Activated T-helper 2 cell treated with anti-CD3 and anti-CD28 coated beads, Interferon-gamma antibody, Interleukin-2, Interleukin-4, amounts not matched to agents 10 μg/mL and 5 μg/mL and 100 μg/mL, durations not matched to agents 14 hours and 24 hours and 36 hours (primary cell): ENCODE measurements at regions not wholly inside any gene's neighbourhood (a gene's known extent, or its start where the extent isn't known, plus 50 kb on each side); places are given as distances from the start of the nearest gene placed in this dataset.

ENCODE experiments used
- DNase-seq: peaks from one replicate; pipeline ENCODE4 v3.0.0; 2021; ENCODE audit warnings: low spot score
- H3K27ac Mint-ChIP-seq: one replicate; pipeline ENCODE4 v1.8.0; 2021; ENCODE audit warnings: mixed read lengths
- H3K27me3 Mint-ChIP-seq: one replicate; pipeline ENCODE4 v1.8.0; 2021; ENCODE audit warnings: low read depth, mixed read lengths
- H3K36me3 Mint-ChIP-seq: one replicate; pipeline ENCODE4 v1.8.0; 2021; ENCODE audit warnings: low read depth, mixed read lengths
- H3K4me1 Mint-ChIP-seq: one replicate; pipeline ENCODE4 v1.8.0; 2021; ENCODE audit warnings: low read depth, mixed read lengths
- H3K4me3 Mint-ChIP-seq: one replicate; pipeline ENCODE4 v1.8.0; 2021; ENCODE audit warnings: low read depth, mild to moderate bottlenecking, moderate library complexity, mixed read lengths
- H3K9me3 Mint-ChIP-seq: one replicate; pipeline ENCODE4 v1.8.0; 2021; ENCODE audit warnings: mixed read lengths
- intact Hi-C: fragments of 100-400 bp; cut with micrococcal nuclease; formaldehyde crosslinking; loops from one replicate; pipeline ENCODE4 v1.15.1; 2023

DNA sequence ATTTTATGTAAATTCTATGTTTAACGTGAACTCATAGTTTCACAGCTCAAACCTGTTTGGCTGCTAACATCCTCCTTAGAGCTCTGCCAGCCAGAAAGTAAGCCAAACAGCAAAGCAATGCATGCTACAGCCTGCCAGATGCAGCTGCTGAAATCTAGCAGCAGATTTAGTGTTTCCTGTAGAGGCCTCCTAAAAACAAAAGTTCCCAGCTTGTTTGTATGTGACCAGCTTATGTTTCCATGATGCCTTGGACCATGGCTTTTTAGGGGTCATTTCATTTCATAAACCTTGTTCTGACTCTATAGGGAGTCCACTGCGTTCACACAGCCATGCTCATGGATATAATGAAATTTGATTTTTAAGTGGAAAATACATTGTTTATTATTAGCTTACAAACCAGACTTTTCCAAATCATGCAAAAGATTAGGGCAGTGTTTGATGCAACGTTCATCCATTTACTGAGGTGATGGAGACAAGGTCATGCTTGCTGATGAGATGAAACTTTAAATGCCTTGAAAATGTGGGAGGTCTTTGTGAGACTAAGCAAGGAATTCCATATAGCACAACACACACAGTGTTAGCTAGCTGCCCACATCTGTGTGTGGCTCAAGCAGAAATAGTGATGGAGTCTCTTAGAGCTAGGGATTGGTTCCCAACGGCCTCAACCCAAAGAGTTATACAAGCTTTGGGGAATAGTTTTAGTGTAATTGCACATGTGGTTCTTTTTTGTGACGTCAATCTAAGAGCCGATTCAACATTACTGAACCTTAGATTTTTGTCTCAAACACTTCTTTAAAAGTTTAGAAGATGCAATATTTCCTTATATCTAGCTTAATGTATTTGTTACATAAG is 157.5 kb upstream of the LRIG3 start:
- no peak for DNase-seq
- Mint-ChIP-seq H3K36me3 (no peaks in the 10 kb centered on the region), H3K27me3 (peaks cover 2% of the 10 kb centered on the region), H3K27ac (no peak overlapping the region), H3K9me3 (no peaks in the 10 kb centered on the region), H3K4me1 (no peaks in the 10 kb centered on the region), H3K4me3 (no peak overlapping the region)
- intact Hi-C loops: no loop called here

GRCh38 chr12:59077153-59077552 is 156.8 kb upstream of the LRIG3 start:
- no peak for DNase-seq
- H3K36me3 Mint-ChIP-seq: no peaks in the 10 kb centered on the region
- no peaks in the 10 kb centered on the region for H3K4me1 Mint-ChIP-seq
- no peak overlapping the region for H3K27ac Mint-ChIP-seq
- no peak overlapping the region for H3K4me3 Mint-ChIP-seq
- H3K9me3 Mint-ChIP-seq: no peaks in the 10 kb centered on the region
- peaks cover 2% of the 10 kb centered on the region for H3K27me3 Mint-ChIP-seq
- intact Hi-C loops: no loop called here

DNA sequence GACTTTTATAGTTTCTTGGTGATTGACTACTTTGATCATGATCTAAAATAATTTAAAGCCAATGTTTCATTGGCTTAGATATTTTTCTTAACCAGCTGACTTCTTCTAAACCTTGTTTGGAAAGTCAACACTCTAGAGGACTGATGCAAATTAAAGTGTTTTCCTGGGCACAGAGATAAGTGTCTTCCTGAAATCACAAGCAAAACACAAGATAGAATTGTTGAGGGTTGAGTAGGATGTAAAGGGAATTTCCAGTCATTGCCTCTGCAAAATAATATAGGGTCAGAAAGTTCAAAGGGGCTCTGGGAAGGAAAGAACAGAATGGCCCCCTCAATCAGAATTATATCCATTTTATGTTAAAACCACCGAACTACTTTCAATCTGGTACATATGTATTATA is 156.3 kb upstream of the LRIG3 start:
- DNase-seq: no peak
- peaks cover 2% of the 10 kb centered on the region for H3K27me3 Mint-ChIP-seq
- intact Hi-C loops: no loop called here
- no peak overlapping the region for H3K27ac Mint-ChIP-seq
- no peaks in the 10 kb centered on the region for H3K9me3 Mint-ChIP-seq
- H3K36me3 Mint-ChIP-seq: no peaks in the 10 kb centered on the region
- H3K4me3 Mint-ChIP-seq: no peak overlapping the region
- no peaks in the 10 kb centered on the region for H3K4me1 Mint-ChIP-seq

GRCh38 chr12:59075968-59076490 is 155.7 kb upstream of the LRIG3 start:
- Mint-ChIP-seq H3K27ac (no peak overlapping the region), H3K36me3 (no peaks in the 10 kb centered on the region), H3K9me3 (no peaks in the 10 kb centered on the region), H3K27me3 (peaks cover 2% of the 10 kb centered on the region), H3K4me1 (no peaks in the 10 kb centered on the region), H3K4me3 (no peak overlapping the region)
- DNase-seq: no peak
- intact Hi-C loops: no loop called here

DNA sequence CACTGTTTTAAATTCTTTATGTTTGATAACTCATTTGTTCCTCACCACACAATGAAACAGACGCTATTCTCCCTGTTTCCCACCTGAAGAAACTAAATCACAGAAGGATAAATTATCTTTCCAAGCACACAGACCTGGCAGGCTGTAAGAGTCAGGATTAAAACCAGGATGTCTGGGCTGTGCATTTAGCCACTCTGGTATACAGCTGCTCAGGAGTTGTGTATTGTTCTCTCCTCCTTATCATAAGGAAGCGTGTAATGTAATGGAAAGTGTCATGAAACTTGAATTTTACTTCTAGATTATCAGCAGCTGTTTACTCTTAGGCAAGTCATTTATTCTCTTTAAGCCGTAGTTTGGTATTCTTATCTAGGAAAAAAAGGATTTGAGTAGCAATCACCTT is 154.8 kb upstream of the LRIG3 start:
- Mint-ChIP-seq H3K36me3 (no peaks in the 10 kb centered on the region), H3K27me3 (peaks cover 2% of the 10 kb centered on the region), H3K9me3 (no peaks in the 10 kb centered on the region), H3K4me1 (no peaks in the 10 kb centered on the region), H3K27ac (no peak overlapping the region), H3K4me3 (no peak overlapping the region)
- intact Hi-C loops: no loop called here
- no peak for DNase-seq

DNA sequence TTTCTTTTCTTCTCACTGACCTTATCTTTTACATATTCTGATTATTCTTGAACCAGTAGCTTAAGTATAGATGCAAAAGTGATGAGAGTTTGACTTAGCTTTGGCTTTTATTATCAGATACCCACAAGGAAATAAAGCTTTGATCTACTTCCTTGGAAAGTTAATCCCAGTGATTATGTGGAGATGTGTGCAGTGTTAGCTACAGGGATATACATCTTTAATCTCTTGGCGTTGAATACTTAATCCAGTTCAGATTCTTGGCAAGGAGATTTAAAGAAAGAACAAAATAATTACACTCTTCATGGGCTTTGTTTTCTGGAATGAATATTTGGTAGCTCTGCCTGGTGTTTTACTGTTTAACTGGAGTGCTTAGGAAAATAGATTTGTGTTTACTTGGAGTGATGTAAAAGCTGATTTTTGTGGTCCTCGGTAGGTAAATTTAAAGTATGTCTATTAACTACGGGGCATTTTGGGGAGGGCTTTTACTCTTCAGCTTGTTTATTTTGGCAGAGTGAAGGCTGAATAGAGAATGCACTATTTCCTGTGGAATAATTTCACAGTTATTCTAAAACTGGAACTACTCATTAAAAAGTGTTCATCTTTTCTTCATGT is 150.1 kb upstream of the LRIG3 start:
- DNase-seq: no peak
- Mint-ChIP-seq H3K27ac (no peak overlapping the region), H3K9me3 (no peaks in the 10 kb centered on the region), H3K4me3 (no peak overlapping the region), H3K4me1 (no peaks in the 10 kb centered on the region), H3K36me3 (no peaks in the 10 kb centered on the region), H3K27me3 (no peaks in the 10 kb centered on the region)
- intact Hi-C loops: no loop called here

GRCh38 chr12:59069516-59069915 is 149.2 kb upstream of the LRIG3 start:
- Mint-ChIP-seq H3K9me3 (no peaks in the 10 kb centered on the region), H3K27me3 (no peaks in the 10 kb centered on the region), H3K27ac (no peak overlapping the region), H3K36me3 (no peaks in the 10 kb centered on the region), H3K4me1 (no peaks in the 10 kb centered on the region), H3K4me3 (no peak overlapping the region)
- DNase-seq: no peak
- intact Hi-C loops: no loop called here

DNA sequence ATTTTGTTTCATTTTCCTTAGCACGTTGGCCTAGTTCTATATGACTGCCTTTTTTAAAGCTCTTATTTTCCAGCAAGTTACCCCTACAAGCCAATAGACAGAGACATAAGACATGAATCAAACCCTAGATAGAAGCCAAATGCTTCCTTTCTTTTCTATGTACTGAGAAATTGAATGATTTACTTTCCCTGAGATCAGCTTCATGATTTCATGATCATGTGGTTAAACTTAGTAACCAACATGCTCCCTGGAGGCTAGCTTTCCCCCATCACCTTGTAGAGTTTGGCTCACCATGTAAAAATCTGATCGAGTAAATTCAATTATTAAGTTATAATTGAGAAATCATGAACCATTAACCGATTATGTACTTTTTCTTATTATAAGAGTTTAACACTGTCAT is 148.1 kb upstream of the LRIG3 start:
- H3K9me3 Mint-ChIP-seq: no peaks in the 10 kb centered on the region
- no peaks in the 10 kb centered on the region for H3K27me3 Mint-ChIP-seq
- no peak overlapping the region for H3K27ac Mint-ChIP-seq
- no peak for DNase-seq
- H3K4me1 Mint-ChIP-seq: no peaks in the 10 kb centered on the region
- intact Hi-C loops: no loop called here
- no peaks in the 10 kb centered on the region for H3K36me3 Mint-ChIP-seq
- H3K4me3 Mint-ChIP-seq: no peak overlapping the region

- intact Hi-C loops: no loop called here
- no peak overlapping the region for H3K4me3 Mint-ChIP-seq
- H3K36me3 Mint-ChIP-seq: no peaks in the 10 kb centered on the region
- DNase-seq: no peak
- H3K27me3 Mint-ChIP-seq: no peaks in the 10 kb centered on the region
- no peaks in the 10 kb centered on the region for H3K4me1 Mint-ChIP-seq
- H3K9me3 Mint-ChIP-seq: no peaks in the 10 kb centered on the region
- no peak overlapping the region for H3K27ac Mint-ChIP-seq
These were observed 146.8 kb upstream of the LRIG3 start for GRCh38 chr12:59067083-59067482.

DNA sequence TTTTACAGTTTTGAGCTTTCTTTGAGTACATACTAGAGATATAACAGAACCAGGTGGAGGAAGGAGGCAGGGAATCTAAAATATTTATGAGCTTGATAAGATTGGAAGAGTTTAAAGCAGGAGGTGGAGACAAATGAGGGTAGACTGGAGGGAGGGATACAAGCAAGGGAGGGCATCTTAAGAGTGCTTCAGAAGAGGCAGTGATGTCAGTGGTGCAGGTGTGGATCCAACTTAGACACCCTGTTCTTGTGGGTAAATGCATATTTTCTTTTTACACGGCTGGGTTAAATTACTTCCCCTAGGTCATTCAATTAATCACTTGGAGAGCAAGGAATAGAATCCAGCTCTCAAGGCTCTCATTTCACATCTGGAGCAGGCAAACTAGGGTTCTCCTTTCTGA is 146.1 kb upstream of the LRIG3 start:
- Mint-ChIP-seq H3K27ac (no peak overlapping the region), H3K27me3 (no peaks in the 10 kb centered on the region)
- intact Hi-C loops: no loop called here

DNA sequence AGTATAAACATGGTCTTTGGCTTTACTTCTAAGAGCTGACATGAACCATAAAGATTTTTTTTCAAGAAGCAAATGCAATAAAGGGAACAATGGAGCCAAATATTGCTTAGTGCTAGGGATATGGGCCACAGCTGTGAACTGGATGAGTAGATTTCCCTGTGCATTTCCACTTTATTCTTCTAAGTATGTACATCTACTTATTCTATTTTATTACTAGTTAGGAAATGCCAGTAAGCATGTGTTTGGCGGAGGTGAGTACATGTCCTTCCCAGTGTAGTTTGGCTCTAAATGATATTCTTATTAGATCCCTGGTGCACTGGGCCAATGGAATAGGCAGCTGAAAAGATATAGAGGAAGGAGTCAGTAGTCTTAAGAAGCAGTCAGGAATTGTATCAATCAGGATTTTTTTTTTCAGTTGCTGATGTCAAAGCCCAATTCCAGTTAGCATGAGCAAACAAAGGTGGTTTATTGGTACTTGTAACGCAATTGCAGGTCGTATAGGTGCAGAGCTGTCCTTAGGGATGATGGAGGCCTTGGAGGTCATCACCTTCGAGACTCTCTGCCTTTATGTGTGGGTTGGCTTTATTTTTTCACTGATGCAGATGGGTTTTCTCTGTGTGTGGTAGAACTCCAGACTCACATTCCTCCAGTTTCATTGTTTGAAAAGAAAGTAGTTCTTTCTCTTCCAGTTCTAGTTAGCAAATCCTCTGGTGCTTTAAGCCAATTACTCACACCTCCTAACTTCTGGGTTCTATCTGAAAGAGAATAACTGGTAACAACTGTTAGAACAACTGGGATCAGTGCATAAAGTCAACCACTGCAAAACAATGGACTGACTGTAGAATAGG is 139.0 kb upstream of the LRIG3 start:
- H3K36me3 Mint-ChIP-seq: no peaks in the 10 kb centered on the region
- DNase-seq: no peak
- peaks cover 2% of the 10 kb centered on the region for H3K4me1 Mint-ChIP-seq
- no peaks in the 10 kb centered on the region for H3K27me3 Mint-ChIP-seq
- no peak overlapping the region for H3K4me3 Mint-ChIP-seq
- intact Hi-C loops: no loop called here
- H3K27ac Mint-ChIP-seq: no peak overlapping the region
- H3K9me3 Mint-ChIP-seq: no peaks in the 10 kb centered on the region

More for the DNA sequence above, 146.1 kb upstream of the LRIG3 start:
- Mint-ChIP-seq H3K9me3 (no peaks in the 10 kb centered on the region), H3K4me1 (no peaks in the 10 kb centered on the region), H3K4me3 (no peak overlapping the region), H3K36me3 (no peaks in the 10 kb centered on the region)
- DNase-seq: no peak

DNA sequence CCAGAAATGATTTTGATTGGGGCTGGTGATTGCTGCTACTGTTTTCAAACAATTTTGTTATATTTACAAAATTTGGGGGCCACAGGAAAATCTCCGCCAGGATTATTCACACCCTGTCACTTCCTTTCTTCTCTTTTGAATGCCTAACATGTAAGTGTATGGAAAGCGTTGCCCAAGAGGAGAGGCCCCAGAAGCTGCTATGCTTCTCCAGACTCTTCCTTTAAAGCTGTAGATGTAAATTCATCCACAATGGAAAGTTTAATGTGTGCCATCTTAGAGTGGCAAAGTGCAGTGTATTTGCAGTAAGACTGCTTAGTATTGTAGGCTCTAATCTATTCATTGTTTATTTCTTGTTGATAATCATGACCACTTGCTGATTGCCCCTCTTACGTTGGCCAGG is 136.7 kb upstream of the LRIG3 start:
- no peak overlapping the region for H3K27ac Mint-ChIP-seq
- H3K36me3 Mint-ChIP-seq: no peaks in the 10 kb centered on the region
- intact Hi-C loops: no loop called here
- DNase-seq: no peak
- H3K4me1 Mint-ChIP-seq: peaks cover 2% of the 10 kb centered on the region
- no peak overlapping the region for H3K4me3 Mint-ChIP-seq
- H3K27me3 Mint-ChIP-seq: no peaks in the 10 kb centered on the region
- H3K9me3 Mint-ChIP-seq: no peaks in the 10 kb centered on the region
